Immature natural killer cell (primary cell): ENCODE measurements at regions not wholly inside any gene's neighbourhood (a gene's known extent, or its start where the extent isn't known, plus 50 kb on each side); places are given as distances from the start of the nearest gene placed in this dataset.
"Not testable (repeated sequence)": the region's sequence is repeated elsewhere in the genome, so short reads cannot be mapped to it uniquely, and the experiment has no call there.

Experiments used
- DNase-seq, 3 donors: peaks; one replicate each; pipeline ENCODE4 v3.0.0; 2022; ENCODE audit warnings: mixed read lengths in 1 of 3
- H3K27ac Mint-ChIP-seq, 6 donors: one replicate each; pipeline ENCODE4 v1.8.0; 2020; ENCODE audit warnings: mixed read lengths in 6 of 6, mild to moderate bottlenecking in 5 of 6, inconsistent platforms in 4 of 6, moderate library complexity in 3 of 6
- H3K27me3 Mint-ChIP-seq, 3 donors: one replicate each; pipeline ENCODE4 v1.8.0; 2020 to 2021; ENCODE audit warnings: low read depth in 3 of 3, mild to moderate bottlenecking in 3 of 3, mixed read lengths in 3 of 3, moderate library complexity in 3 of 3, inconsistent platforms in 1 of 3
- H3K36me3 Mint-ChIP-seq, 3 donors: one replicate each; pipeline ENCODE4 v1.8.0; 2020; ENCODE audit warnings: mixed read lengths in 3 of 3, inconsistent platforms in 2 of 3, mild to moderate bottlenecking in 2 of 3
- H3K4me1 Mint-ChIP-seq, 2 donors: one replicate each; pipeline ENCODE4 v1.8.0; 2020; ENCODE audit warnings: inconsistent platforms in 2 of 2, mild to moderate bottlenecking in 2 of 2, mixed read lengths in 2 of 2, moderate library complexity in 1 of 2
- H3K4me3 Mint-ChIP-seq, 5 donors: one replicate each; pipeline ENCODE4 v1.8.0; 2020; ENCODE audit warnings: mild to moderate bottlenecking in 5 of 5, mixed read lengths in 5 of 5, inconsistent platforms in 3 of 5, moderate library complexity in 3 of 5
- H3K9me3 Mint-ChIP-seq, 6 donors: one replicate each; pipeline ENCODE4 v1.8.0; 2020; ENCODE audit warnings: mild to moderate bottlenecking in 6 of 6, mixed read lengths in 6 of 6, inconsistent platforms in 4 of 6, moderate library complexity in 3 of 6

- Mint-ChIP-seq H3K27ac (peak overlapping the region in 5 of 6 donors; percentile 5 to 85 (median 41)), H3K27me3 (peaks cover 0 to 3% (median 0%) of the 10 kb centered on the region in 3 donors), H3K4me3 (peak overlapping the region in 2 of 5 donors; percentile 68 to 75), H3K9me3 (peaks cover 0 to 17% (median 8%) of the 10 kb centered on the region in 6 donors), H3K4me1 (peaks cover 46 to 53% of the 10 kb centered on the region in 2 donors), H3K36me3 (peaks cover 5 to 13% (median 6%) of the 10 kb centered on the region in 3 donors)
- DNase-seq = no peak
Measured at GRCh38 chr12:9340422-9341259, 132.4 kb upstream of the PZP start.

GRCh38 chr12:9337656-9338055 lies 129.5 kb upstream of the PZP start:
- peaks cover 23% of the 10 kb centered on the region in 2 donors for H3K4me1 Mint-ChIP-seq
- peaks cover 5 to 13% (median 6%) of the 10 kb centered on the region in 3 donors for H3K36me3 Mint-ChIP-seq
- peaks cover 0 to 3% (median 0%) of the 10 kb centered on the region in 3 donors for H3K27me3 Mint-ChIP-seq
- no peak overlapping the region for H3K4me3 Mint-ChIP-seq
- H3K27ac Mint-ChIP-seq = no peak overlapping the region
- H3K9me3 Mint-ChIP-seq = peaks cover 0 to 17% (median 8%) of the 10 kb centered on the region in 6 donors
- DNase-seq = no peak

- Mint-ChIP-seq H3K4me1 (peaks cover 11% of the 10 kb centered on the region in 2 donors), H3K36me3 (peaks cover 5 to 13% (median 6%) of the 10 kb centered on the region in 3 donors), H3K9me3 (peaks cover 0 to 17% (median 8%) of the 10 kb centered on the region in 6 donors)
- H3K4me3 Mint-ChIP-seq, DNase-seq, H3K27ac Mint-ChIP-seq, H3K27me3 Mint-ChIP-seq: not testable (repeated sequence)
Measured at GRCh38 chr12:9336375-9337011, 128.3 kb upstream of the PZP start.

- no peak for DNase-seq
- Mint-ChIP-seq H3K4me3 (no peak overlapping the region), H3K4me1 (peaks cover 9% of the 10 kb centered on the region in 2 donors), H3K27me3 (peaks cover 0 to 3% (median 0%) of the 10 kb centered on the region in 3 donors), H3K9me3 (peaks cover 0 to 17% (median 8%) of the 10 kb centered on the region in 6 donors), H3K27ac (no peak overlapping the region), H3K36me3 (peaks cover 5 to 13% (median 6%) of the 10 kb centered on the region in 3 donors)
Measured at GRCh38 chr12:9335867-9336266, 127.7 kb upstream of the PZP start.

GRCh38 chr12:9334964-9335363 lies 126.8 kb upstream of the PZP start:
- DNase-seq = no peak
- Mint-ChIP-seq H3K4me3 (no peak overlapping the region), H3K27ac (no peak overlapping the region), H3K27me3 (peaks cover 0 to 3% (median 0%) of the 10 kb centered on the region in 3 donors), H3K9me3 (peaks cover 0 to 17% (median 8%) of the 10 kb centered on the region in 6 donors), H3K36me3 (peaks cover 5 to 13% (median 6%) of the 10 kb centered on the region in 3 donors), H3K4me1 (peaks cover 3 to 4% of the 10 kb centered on the region in 2 donors)

- Mint-ChIP-seq H3K36me3 (peaks cover 5 to 13% (median 6%) of the 10 kb centered on the region in 3 donors), H3K4me1 (peaks cover 3 to 4% of the 10 kb centered on the region in 2 donors), H3K27ac (no peak overlapping the region), H3K4me3 (no peak overlapping the region), H3K9me3 (peaks cover 0 to 17% (median 8%) of the 10 kb centered on the region in 6 donors), H3K27me3 (no peaks in the 10 kb centered on the region)
- DNase-seq = no peak
Measured at GRCh38 chr12:9334041-9334692, 126.0 kb upstream of the PZP start.

- Mint-ChIP-seq H3K27ac (no peak overlapping the region), H3K36me3 (peaks cover 5 to 13% (median 6%) of the 10 kb centered on the region in 3 donors), H3K9me3 (peaks cover 0 to 17% (median 8%) of the 10 kb centered on the region in 6 donors), H3K4me1 (peaks cover 4 to 6% of the 10 kb centered on the region in 2 donors), H3K27me3 (no peaks in the 10 kb centered on the region), H3K4me3 (no peak overlapping the region)
- no peak for DNase-seq
Measured at GRCh38 chr12:9333161-9333560, 125.0 kb upstream of the PZP start.

GRCh38 chr12:9332564-9332963 lies 124.4 kb upstream of the PZP start:
- H3K4me3 Mint-ChIP-seq = no peak overlapping the region
- H3K4me1 Mint-ChIP-seq = peaks cover 7% of the 10 kb centered on the region in 2 donors
- H3K9me3 Mint-ChIP-seq = peaks cover 0 to 14% (median 8%) of the 10 kb centered on the region in 6 donors
- H3K27me3 Mint-ChIP-seq = no peaks in the 10 kb centered on the region
- H3K36me3 Mint-ChIP-seq = peaks cover 5 to 12% (median 6%) of the 10 kb centered on the region in 3 donors
- no peak for DNase-seq
- no peak overlapping the region for H3K27ac Mint-ChIP-seq

- H3K9me3 Mint-ChIP-seq = peaks cover 0 to 3% (median 2%) of the 10 kb centered on the region in 6 donors
- H3K4me1 Mint-ChIP-seq = peaks cover 20 to 21% of the 10 kb centered on the region in 2 donors
- peak; percentile 54 to 67 (median 60) for DNase-seq
- no peak overlapping the region for H3K27ac Mint-ChIP-seq
- H3K36me3 Mint-ChIP-seq = peaks cover under 1 to 2% (median 1%) of the 10 kb centered on the region in 3 donors
- peak overlapping the region in 1 of 5 donors; percentile 15 for H3K4me3 Mint-ChIP-seq
- H3K27me3 Mint-ChIP-seq = no peaks in the 10 kb centered on the region
Measured at GRCh38 chr12:9331218-9331626, 123.0 kb upstream of the PZP start.

GRCh38 chr12:9329019-9329418 lies 120.8 kb upstream of the PZP start:
- no peak overlapping the region for H3K27ac Mint-ChIP-seq
- H3K36me3 Mint-ChIP-seq = no peaks in the 10 kb centered on the region
- no peaks in the 10 kb centered on the region for H3K27me3 Mint-ChIP-seq
- H3K4me3 Mint-ChIP-seq = no peak overlapping the region
- no peaks in the 10 kb centered on the region for H3K9me3 Mint-ChIP-seq
- no peak for DNase-seq
- peaks cover 20 to 21% of the 10 kb centered on the region in 2 donors for H3K4me1 Mint-ChIP-seq

- Mint-ChIP-seq H3K36me3 (no peaks in the 10 kb centered on the region), H3K27ac (no peak overlapping the region)
Measured at GRCh38 chr12:9328065-9328464, 119.9 kb upstream of the PZP start.

GRCh38 chr12:9327320-9327719 lies 119.1 kb upstream of the PZP start:
- Mint-ChIP-seq H3K4me1 (peaks cover 20 to 21% of the 10 kb centered on the region in 2 donors), H3K9me3 (no peaks in the 10 kb centered on the region), H3K36me3 (no peaks in the 10 kb centered on the region), H3K4me3 (peak overlapping the region in 4 of 5 donors; percentile 0 to 60 (median 32)), H3K27ac (peak overlapping the region in 3 of 6 donors; percentile 14 to 70 (median 33)), H3K27me3 (no peaks in the 10 kb centered on the region)
- DNase-seq = peak in 1 of 3 donors; percentile 22

More at GRCh38 chr12:9328065-9328464, 119.9 kb upstream of the PZP start:
- DNase-seq = no peak
- Mint-ChIP-seq H3K4me3 (no peak overlapping the region), H3K4me1 (peaks cover 20 to 21% of the 10 kb centered on the region in 2 donors), H3K9me3 (no peaks in the 10 kb centered on the region), H3K27me3 (no peaks in the 10 kb centered on the region)

- peaks cover 20 to 21% of the 10 kb centered on the region in 2 donors for H3K4me1 Mint-ChIP-seq
- H3K4me3 Mint-ChIP-seq = peak overlapping the region in 3 of 5 donors; percentile 50 to 61 (median 60)
- not testable (repeated sequence) for H3K27me3 Mint-ChIP-seq, DNase-seq, H3K36me3 Mint-ChIP-seq, H3K27ac Mint-ChIP-seq, H3K9me3 Mint-ChIP-seq
Measured at GRCh38 chr12:9326849-9327248, 118.7 kb upstream of the PZP start.
